Colonic mucosa (tissue), 4 donors: ENCODE measurements at regions not wholly inside any gene's neighbourhood (a gene's known extent, or its start where the extent isn't known, plus 50 kb on each side); places are given as distances from the start of the nearest gene placed in this dataset.

Experiments used
- DNase-seq: peaks from one replicate; pipeline ENCODE4 v3.0.0-alpha.2; 2020
- H3K27ac ChIP-seq: fragments of 200-600 bp; one replicate; pipeline ENCODE4 v1.8.0; 2021
- H3K27me3 ChIP-seq: fragments of 200-600 bp; one replicate; pipeline ENCODE4 v1.8.0; 2021
- H3K36me3 ChIP-seq: fragments of 200-600 bp; one replicate; pipeline ENCODE4 v1.8.0; 2021
- H3K4me1 ChIP-seq: fragments of 200-600 bp; one replicate; pipeline ENCODE4 v1.8.0; 2021; ENCODE audit warnings: mild to moderate bottlenecking
- H3K4me3 ChIP-seq: fragments of 200-600 bp; one replicate; pipeline ENCODE4 v1.8.0; 2021
- H3K9ac ChIP-seq, 2 donors: one replicate each; pipeline ENCODE4 v1.7.0; 2013; ENCODE audit warnings: control low read depth in 2 of 2, low read depth in 2 of 2, low read length in 2 of 2
- H3K9me3 ChIP-seq: fragments of 200-600 bp; one replicate; pipeline ENCODE4 v1.8.0; 2021
- CTCF ChIP-seq: fragments of 200-600 bp; IDR thresholded peaks from one replicate; pipeline ENCODE4 v1.8.0; 2022; ENCODE audit warnings: antibody characterized with exemption, mild to moderate bottlenecking
- intact Hi-C: fragments of 100-400 bp; cut with DNase I; formaldehyde crosslinking; loops from one replicate; pipeline ENCODE4 v1.14.1; 2022
- donor health status: healthy.
- donor health status: DM: no; HTN: no; CAD: no.
- donor health status: DM: no; HTN: no; CAD: no.

DNA sequence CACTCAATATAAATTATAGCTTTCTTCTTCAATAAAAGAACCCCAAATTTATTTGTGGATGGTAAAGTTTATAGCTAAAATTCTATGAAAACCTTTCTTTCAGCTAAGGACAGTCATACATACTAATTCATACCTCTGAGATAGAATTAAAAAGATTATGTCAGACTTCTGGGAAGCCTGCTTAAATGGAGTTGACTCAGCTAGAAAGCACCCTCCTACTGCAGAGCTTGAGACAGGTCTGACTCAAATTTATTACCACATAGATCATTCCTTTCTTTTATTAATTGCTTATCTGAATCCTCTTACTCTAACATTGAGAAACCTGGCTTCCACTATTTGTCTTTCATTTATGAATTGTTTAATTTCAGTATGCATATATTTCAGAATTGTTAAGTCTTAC, 1007.0 kb upstream of the LRFN5 start:
- intact Hi-C loops, result no loop called here
- Histone ChIP-seq H3K9ac (no peak overlapping the region), H3K36me3 (no peaks in the 10 kb centered on the region), H3K27ac (no peak overlapping the region), H3K27me3 (no peaks in the 10 kb centered on the region), H3K9me3 (no peaks in the 10 kb centered on the region), H3K4me1 (no peaks in the 10 kb centered on the region), H3K4me3 (no peak overlapping the region)
- no peak for TF ChIP-seq CTCF
- DNase-seq, result no peak

- no peaks in the 10 kb centered on the region for H3K9me3 ChIP-seq
- DNase-seq, result no peak
- H3K27ac ChIP-seq, result no peak overlapping the region
- H3K4me3 ChIP-seq, result no peak overlapping the region
- no peak for TF ChIP-seq CTCF
- no peaks in the 10 kb centered on the region for H3K27me3 ChIP-seq
- H3K9ac ChIP-seq, result no peak overlapping the region
- no peaks in the 10 kb centered on the region for H3K36me3 ChIP-seq
- intact Hi-C loops, result no loop called here
- no peaks in the 10 kb centered on the region for H3K4me1 ChIP-seq
Observed at GRCh38 chr14:40581264-40581663, 1025.4 kb upstream of the LRFN5 start.

- Histone ChIP-seq H3K27ac (no peak overlapping the region), H3K27me3 (no peaks in the 10 kb centered on the region), H3K4me3 (no peak overlapping the region), H3K9ac (no peak overlapping the region), H3K36me3 (no peaks in the 10 kb centered on the region), H3K4me1 (no peaks in the 10 kb centered on the region), H3K9me3 (peaks cover 8% of the 10 kb centered on the region)
- TF ChIP-seq CTCF, result no peak
- intact Hi-C loops, result no loop called here
- DNase-seq, result no peak
Observed at GRCh38 chr14:40576880-40577478, 1029.7 kb upstream of the LRFN5 start.

GRCh38 chr14:40574780-40575179, 1031.9 kb upstream of the LRFN5 start:
- Histone ChIP-seq H3K4me1 (no peaks in the 10 kb centered on the region), H3K9ac (no peak overlapping the region), H3K4me3 (no peak overlapping the region), H3K27ac (no peak overlapping the region), H3K9me3 (peaks cover 8% of the 10 kb centered on the region), H3K36me3 (no peaks in the 10 kb centered on the region), H3K27me3 (no peaks in the 10 kb centered on the region)
- DNase-seq, result no peak
- no peak for TF ChIP-seq CTCF
- intact Hi-C loops, result no loop called here

DNA sequence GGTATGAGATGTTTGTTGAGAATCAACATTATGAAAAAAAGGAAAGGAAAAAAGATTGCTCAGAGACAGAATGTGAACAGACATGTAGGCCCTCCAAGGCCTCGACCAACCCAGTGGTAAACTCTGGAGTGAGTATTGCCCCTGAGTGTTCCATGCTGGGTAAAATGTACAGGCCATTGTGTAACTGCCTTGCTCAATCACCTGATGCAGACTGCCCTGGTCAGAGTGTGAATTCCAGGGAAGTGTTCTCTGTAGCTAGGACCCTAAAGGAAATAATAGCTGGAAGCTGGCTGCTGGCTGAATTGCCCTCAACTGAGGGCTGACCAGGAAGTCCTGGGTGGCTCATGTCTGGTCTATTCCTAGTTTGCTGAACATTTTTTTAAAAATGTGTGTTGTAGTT, 1081.4 kb upstream of the LRFN5 start:
- H3K4me3 ChIP-seq, result no peak overlapping the region

More for the DNA sequence above, 1081.4 kb upstream of the LRFN5 start:
- no peaks in the 10 kb centered on the region for H3K27me3 ChIP-seq
- no peaks in the 10 kb centered on the region for H3K4me1 ChIP-seq
- H3K36me3 ChIP-seq, result no peaks in the 10 kb centered on the region
- H3K27ac ChIP-seq, result no peak overlapping the region
- no peak overlapping the region for H3K9ac ChIP-seq
- DNase-seq, result no peak
- no peaks in the 10 kb centered on the region for H3K9me3 ChIP-seq
- no peak for TF ChIP-seq CTCF
- intact Hi-C loops, result no loop called here
